ENCODE measurements at regions not wholly inside any gene's neighbourhood (a gene's known extent, or its start where the extent isn't known, plus 50 kb on each side); places are given as distances from the start of the nearest gene placed in this dataset.
"Not testable (repeated sequence)": the region's sequence is repeated elsewhere in the genome, so short reads cannot be mapped to it uniquely, and the experiment has no call there.

- not testable (repeated sequence) for H3K36me3 ChIP-seq (ENCODE audit: control insufficient read depth, insufficient read depth, low read length); H3K4me1 ChIP-seq (ENCODE audit: control insufficient read depth, insufficient read depth, low read length); H3K9me3 ChIP-seq (ENCODE audit: control insufficient read depth, insufficient read depth, low read depth, low read length); H3K27me3 ChIP-seq (ENCODE audit: control insufficient read depth, insufficient read depth, low read length); H3K4me3 ChIP-seq (ENCODE audit: low read depth, low read length); H3K27ac ChIP-seq (ENCODE audit: low read depth, low read length); H3K9ac ChIP-seq (ENCODE audit: low read length)
Observed at GRCh38 chr7:131922948-131923347, 366.5 kb upstream of the PODXL start.

DNA sequence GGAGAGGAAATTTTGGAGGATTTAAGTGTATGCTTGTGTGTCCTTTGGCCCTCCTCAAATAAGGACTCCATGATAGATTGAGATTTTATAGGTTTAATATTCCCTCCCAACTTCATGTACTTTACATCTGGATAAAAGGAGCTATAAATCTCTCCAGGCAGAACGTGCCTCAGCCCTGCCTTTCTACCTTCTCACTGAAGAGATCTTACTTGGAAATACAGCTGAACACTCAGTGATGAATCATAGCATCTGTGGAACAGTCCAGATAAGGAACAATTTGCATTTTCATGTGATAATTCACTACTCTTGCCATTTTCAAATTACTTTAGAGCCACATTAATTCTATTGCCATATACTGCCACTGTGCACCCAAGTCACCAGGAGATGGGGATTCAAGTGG is 364.6 kb upstream of the PODXL start:
- Histone ChIP-seq H3K4me1 (ENCODE audit: control insufficient read depth, insufficient read depth, low read length) (peaks cover 5% of the 10 kb centered on the region; the same call in 1 of the 2 replicates), H3K9me3 (ENCODE audit: control insufficient read depth, insufficient read depth, low read depth, low read length) (no peaks in the 10 kb centered on the region), H3K4me3 (ENCODE audit: low read depth, low read length) (no peak overlapping the region), H3K27me3 (ENCODE audit: control insufficient read depth, insufficient read depth, low read length) (0 out of 2 replicates have a peak, but pooled peaks cover 5% of the 10 kb centered on the region), H3K9ac (ENCODE audit: low read length) (no peak overlapping the region), H3K36me3 (ENCODE audit: control insufficient read depth, insufficient read depth, low read length) (no peaks in the 10 kb centered on the region), H3K27ac (ENCODE audit: low read depth, low read length) (no peak overlapping the region)

DNA sequence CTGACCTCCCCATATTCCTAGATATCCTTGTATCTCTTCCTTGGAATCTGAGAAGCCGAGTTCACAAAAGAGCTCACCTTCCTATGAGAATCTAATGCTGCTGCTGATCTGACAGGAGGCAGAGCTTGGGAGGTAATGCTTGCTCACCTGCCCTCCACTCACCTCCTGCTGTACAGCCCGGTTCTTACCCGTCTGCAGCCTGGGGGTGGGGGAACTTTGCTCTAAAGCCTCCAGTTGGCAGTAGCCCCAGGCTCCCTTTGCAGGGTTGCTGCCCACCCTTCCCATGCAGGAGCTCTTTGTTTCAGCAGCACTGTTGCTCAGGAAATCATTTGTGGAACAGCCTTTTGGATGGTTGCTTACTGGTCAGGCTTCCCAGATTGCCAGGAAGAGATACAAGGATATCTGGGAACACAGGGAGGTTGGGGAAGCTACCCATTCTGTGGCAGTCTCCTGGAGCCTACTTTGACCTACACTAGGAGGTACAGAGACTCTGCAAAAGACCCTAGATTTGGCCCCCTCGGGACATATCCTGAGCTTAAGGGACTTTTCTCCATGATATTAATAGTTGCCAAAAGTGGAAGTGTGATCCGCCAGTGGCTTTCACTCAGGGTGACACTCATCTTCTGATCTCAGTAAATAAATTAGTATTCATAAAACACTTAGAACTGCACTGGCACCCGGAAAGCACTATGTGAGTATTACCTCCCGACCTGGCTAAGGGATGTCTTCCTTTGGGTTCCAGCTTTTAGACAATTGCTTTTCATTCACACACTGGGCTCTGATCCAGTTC is 363.7 kb upstream of the PODXL start:
- Histone ChIP-seq H3K4me3 (ENCODE audit: low read depth, low read length) (no peak overlapping the region), H3K9me3 (ENCODE audit: control insufficient read depth, insufficient read depth, low read depth, low read length) (no peaks in the 10 kb centered on the region), H3K9ac (ENCODE audit: low read length) (no peak overlapping the region), H3K27ac (ENCODE audit: low read depth, low read length) (no peak overlapping the region), H3K4me1 (ENCODE audit: control insufficient read depth, insufficient read depth, low read length) (peaks cover 5% of the 10 kb centered on the region; the same call in 1 of the 2 replicates), H3K36me3 (ENCODE audit: control insufficient read depth, insufficient read depth, low read length) (no peaks in the 10 kb centered on the region), H3K27me3 (ENCODE audit: control insufficient read depth, insufficient read depth, low read length) (0 out of 2 replicates have a peak, but pooled peaks cover 5% of the 10 kb centered on the region)

DNA sequence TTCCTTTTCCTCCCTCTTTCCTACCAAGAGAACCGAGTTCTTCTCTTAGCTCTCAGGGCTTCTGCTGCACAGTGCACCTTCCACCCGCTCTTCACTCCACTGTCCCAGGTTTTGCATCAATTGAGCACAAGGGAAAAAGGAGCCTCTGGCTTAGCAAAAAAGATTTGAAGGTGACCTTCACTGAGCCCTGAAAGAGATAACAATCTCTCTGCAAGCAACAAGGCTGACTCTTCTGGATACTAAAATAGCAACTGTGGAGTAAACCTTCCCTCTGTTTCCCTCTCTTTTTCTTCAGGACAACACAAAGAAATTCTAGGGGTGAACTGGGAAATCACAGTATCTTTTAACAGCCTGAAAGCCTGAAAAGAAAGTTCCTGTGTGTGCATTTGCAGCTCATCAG is 354.7 kb upstream of the PODXL start:
- peaks cover 69% of the 10 kb centered on the region for H3K27me3 ChIP-seq (ENCODE audit: control insufficient read depth, insufficient read depth, low read length)
- no peak overlapping the region for H3K27ac ChIP-seq (ENCODE audit: low read depth, low read length)
- H3K9me3 ChIP-seq (ENCODE audit: control insufficient read depth, insufficient read depth, low read depth, low read length): 0 out of 2 replicates have a peak, but pooled peaks cover 4% of the 10 kb centered on the region
- peaks cover 5% of the 10 kb centered on the region; the same call in 1 of the 2 replicates for H3K4me1 ChIP-seq (ENCODE audit: control insufficient read depth, insufficient read depth, low read length)
- H3K9ac ChIP-seq (ENCODE audit: low read length): no peak overlapping the region
- H3K4me3 ChIP-seq (ENCODE audit: low read depth, low read length): no peak overlapping the region
- no peaks in the 10 kb centered on the region for H3K36me3 ChIP-seq (ENCODE audit: control insufficient read depth, insufficient read depth, low read length)

DNA sequence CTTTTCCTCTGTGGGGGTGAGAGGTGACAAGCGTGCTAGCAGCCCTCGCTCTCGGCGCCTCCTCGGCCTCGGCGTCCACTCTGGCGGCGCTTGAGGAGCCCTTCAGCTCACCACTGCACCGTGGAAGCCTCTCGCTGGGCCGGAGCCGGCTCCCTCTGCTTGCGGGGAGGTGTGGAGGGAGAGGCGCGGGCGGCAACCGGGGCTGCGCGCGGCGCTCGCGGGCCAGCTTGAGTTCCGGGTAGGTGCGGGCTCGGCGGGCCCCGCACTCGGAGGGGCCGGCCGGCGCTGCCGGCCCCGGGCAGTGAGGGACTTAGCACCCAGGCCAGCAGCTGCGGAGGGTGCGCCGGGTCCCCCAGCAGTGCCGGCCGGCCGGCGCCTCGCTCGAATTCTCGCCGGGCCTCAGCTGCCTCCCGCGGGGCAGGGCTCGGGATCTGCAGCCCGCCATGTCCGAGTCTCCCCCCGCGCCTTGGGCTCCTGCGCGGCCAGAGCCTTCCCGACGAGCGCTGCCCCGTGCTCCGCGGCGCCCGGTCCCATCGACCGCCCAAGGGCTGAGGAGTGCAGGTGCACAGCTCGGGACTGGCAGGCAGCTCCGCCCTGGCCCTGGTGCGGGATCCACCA is 352.8 kb upstream of the PODXL start:
- Histone ChIP-seq H3K4me3 (ENCODE audit: low read depth, low read length) (peak overlapping the region; percentile 46), H3K36me3 (ENCODE audit: control insufficient read depth, insufficient read depth, low read length) (no peaks in the 10 kb centered on the region), H3K27me3 (ENCODE audit: control insufficient read depth, insufficient read depth, low read length) (peaks cover 80% of the 10 kb centered on the region), H3K27ac (ENCODE audit: low read depth, low read length) (no peak overlapping the region), H3K9me3 (ENCODE audit: control insufficient read depth, insufficient read depth, low read depth, low read length) (0 out of 2 replicates have a peak, but pooled peaks cover 4% of the 10 kb centered on the region), H3K4me1 (ENCODE audit: control insufficient read depth, insufficient read depth, low read length) (peaks cover 15% of the 10 kb centered on the region), H3K9ac (ENCODE audit: low read length) (peak overlapping the region; percentile 7)

DNA sequence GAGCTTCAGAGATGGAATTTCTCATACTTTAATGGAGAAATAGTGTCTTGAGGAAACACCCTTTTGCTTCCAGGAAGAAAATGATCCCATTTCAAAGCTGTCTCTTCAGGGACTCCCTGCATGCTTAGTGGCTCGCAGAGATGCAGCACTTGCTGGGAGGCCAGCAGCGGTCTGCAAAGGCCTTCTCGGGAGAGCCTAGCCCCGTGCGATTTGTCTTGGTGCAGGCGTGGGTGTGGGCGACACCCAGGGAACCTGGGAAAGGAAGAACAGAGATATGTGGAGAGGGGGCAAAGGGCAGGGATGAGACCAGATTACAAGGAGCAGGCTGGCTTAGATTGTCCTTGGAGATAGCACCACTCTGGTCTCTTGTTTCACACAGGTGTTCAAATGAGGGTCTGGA is 352.3 kb upstream of the PODXL start:
- Histone ChIP-seq H3K27ac (ENCODE audit: low read depth, low read length) (no peak overlapping the region), H3K36me3 (ENCODE audit: control insufficient read depth, insufficient read depth, low read length) (no peaks in the 10 kb centered on the region), H3K4me1 (ENCODE audit: control insufficient read depth, insufficient read depth, low read length) (peaks cover 15% of the 10 kb centered on the region), H3K4me3 (ENCODE audit: low read depth, low read length) (peak overlapping the region; percentile 46), H3K27me3 (ENCODE audit: control insufficient read depth, insufficient read depth, low read length) (peaks cover 80% of the 10 kb centered on the region), H3K9ac (ENCODE audit: low read length) (peak overlapping the region; percentile 7), H3K9me3 (ENCODE audit: control insufficient read depth, insufficient read depth, low read depth, low read length) (0 out of 2 replicates have a peak, but pooled peaks cover 4% of the 10 kb centered on the region)

GRCh38 chr7:131905471-131905973 is 349.1 kb upstream of the PODXL start:
- Histone ChIP-seq H3K27ac (ENCODE audit: low read depth, low read length) (no peak overlapping the region), H3K27me3 (ENCODE audit: control insufficient read depth, insufficient read depth, low read length) (peaks cover 64% of the 10 kb centered on the region), H3K9me3 (ENCODE audit: control insufficient read depth, insufficient read depth, low read depth, low read length) (peaks cover 6% of the 10 kb centered on the region; the same call in 1 of the 2 replicates), H3K9ac (ENCODE audit: low read length) (no peak overlapping the region), H3K4me3 (ENCODE audit: low read depth, low read length) (no peak overlapping the region), H3K36me3 (ENCODE audit: control insufficient read depth, insufficient read depth, low read length) (no peaks in the 10 kb centered on the region), H3K4me1 (ENCODE audit: control insufficient read depth, insufficient read depth, low read length) (peaks cover 15% of the 10 kb centered on the region)

GRCh38 chr7:131904760-131905327 is 348.4 kb upstream of the PODXL start:
- Histone ChIP-seq H3K9ac (ENCODE audit: low read length) (no peak overlapping the region), H3K27me3 (ENCODE audit: control insufficient read depth, insufficient read depth, low read length) (peaks cover 64% of the 10 kb centered on the region), H3K36me3 (ENCODE audit: control insufficient read depth, insufficient read depth, low read length) (no peaks in the 10 kb centered on the region), H3K4me1 (ENCODE audit: control insufficient read depth, insufficient read depth, low read length) (peaks cover 15% of the 10 kb centered on the region), H3K4me3 (ENCODE audit: low read depth, low read length) (no peak overlapping the region), H3K9me3 (ENCODE audit: control insufficient read depth, insufficient read depth, low read depth, low read length) (peaks cover 2% of the 10 kb centered on the region; the same call in 1 of the 2 replicates), H3K27ac (ENCODE audit: low read depth, low read length) (no peak overlapping the region)

DNA sequence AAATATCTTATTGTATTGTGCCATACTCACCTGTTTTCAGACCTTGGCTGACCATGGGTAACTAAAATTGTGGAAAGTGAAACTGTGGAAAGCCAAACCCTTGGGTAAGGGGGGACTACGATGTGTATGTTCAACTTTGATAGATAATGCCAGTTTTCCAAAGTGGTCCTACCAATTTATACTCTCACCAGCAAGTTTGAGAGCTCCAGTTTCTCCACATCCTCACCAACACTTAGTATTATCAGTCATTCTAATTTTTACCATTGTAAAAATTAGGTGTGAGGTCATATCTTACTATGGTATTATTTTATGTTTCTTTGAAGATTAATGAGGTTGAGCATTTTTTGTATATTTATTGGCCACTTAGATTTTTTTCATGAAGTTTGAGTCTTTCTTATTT is 346.9 kb upstream of the PODXL start:
- Histone ChIP-seq H3K9ac (ENCODE audit: low read length) (no peak overlapping the region), H3K9me3 (ENCODE audit: control insufficient read depth, insufficient read depth, low read depth, low read length) (peaks cover 2% of the 10 kb centered on the region; the same call in 1 of the 2 replicates), H3K36me3 (ENCODE audit: control insufficient read depth, insufficient read depth, low read length) (no peaks in the 10 kb centered on the region), H3K27me3 (ENCODE audit: control insufficient read depth, insufficient read depth, low read length) (peaks cover 64% of the 10 kb centered on the region), H3K4me1 (ENCODE audit: control insufficient read depth, insufficient read depth, low read length) (peaks cover 13% of the 10 kb centered on the region), H3K27ac (ENCODE audit: low read depth, low read length) (no peak overlapping the region), H3K4me3 (ENCODE audit: low read depth, low read length) (no peak overlapping the region)

GRCh38 chr7:131900785-131901287 is 344.4 kb upstream of the PODXL start:
- no peaks in the 10 kb centered on the region for H3K36me3 ChIP-seq (ENCODE audit: control insufficient read depth, insufficient read depth, low read length)
- peaks cover 2% of the 10 kb centered on the region; the same call in 1 of the 2 replicates for H3K9me3 ChIP-seq (ENCODE audit: control insufficient read depth, insufficient read depth, low read depth, low read length)
- H3K4me1 ChIP-seq (ENCODE audit: control insufficient read depth, insufficient read depth, low read length): peaks cover 36% of the 10 kb centered on the region
- no peak overlapping the region for H3K27ac ChIP-seq (ENCODE audit: low read depth, low read length)
- no peak overlapping the region for H3K9ac ChIP-seq (ENCODE audit: low read length)
- H3K27me3 ChIP-seq (ENCODE audit: control insufficient read depth, insufficient read depth, low read length): peaks cover 50% of the 10 kb centered on the region
- H3K4me3 ChIP-seq (ENCODE audit: low read depth, low read length): no peak overlapping the region
